DOHH2 (cell line): ENCODE measurements at regions not wholly inside any gene's neighbourhood (a gene's known extent, or its start where the extent isn't known, plus 50 kb on each side); places are given as distances from the start of the nearest gene placed in this dataset.

Experiments used
- H3F3A ChIP-seq: fragments of 200-600 bp; sonication (generic), shearing (Covaris generic); 2 replicates; pipeline ENCODE4 v1.6.0; 2016; ENCODE audit warnings: antibody characterized with exemption, mild to moderate bottlenecking; ENCODE audit not compliant: control insufficient read depth, insufficient read depth
- H3K27ac ChIP-seq: fragments of 200-600 bp; sonication (generic); 2 replicates; pipeline ENCODE4 v1.5.1; 2014; ENCODE audit warnings: low read depth, mild to moderate bottlenecking, low read length, moderate library complexity
- H3K27me3 ChIP-seq: fragments of 200-600 bp; sonication (generic); 2 replicates; pipeline ENCODE4 v1.6.1; 2014; ENCODE audit warnings: mild to moderate bottlenecking, low read length, mixed read lengths; ENCODE audit not compliant: control insufficient read depth
- H3K36me3 ChIP-seq: fragments of 200-600 bp; sonication (generic); 2 replicates; pipeline ENCODE4 v1.6.1; 2014; ENCODE audit warnings: mild to moderate bottlenecking, low read length, moderate library complexity, mixed read lengths; ENCODE audit not compliant: control insufficient read depth
- H3K4me1 ChIP-seq: fragments of 200-600 bp; sonication (generic); 2 replicates; pipeline ENCODE4 v1.6.1; 2014; ENCODE audit warnings: mild to moderate bottlenecking, low read length, mixed read lengths; ENCODE audit not compliant: control insufficient read depth
- H3K4me2 ChIP-seq: fragments of 200-600 bp; sonication (generic); 2 replicates; pipeline ENCODE4 v1.6.0; 2014; ENCODE audit warnings: mild to moderate bottlenecking, low read length, moderate library complexity
- H3K4me3 ChIP-seq: fragments of 200-600 bp; sonication (generic); 2 replicates; pipeline ENCODE4 v1.5.1; 2014; ENCODE audit warnings: mild to moderate bottlenecking, low read length, mixed read lengths
- H3K79me2 ChIP-seq: fragments of 200-600 bp; sonication (generic); 2 replicates; pipeline ENCODE4 v1.6.1; 2014; ENCODE audit warnings: mild to moderate bottlenecking, low read length, mixed read lengths; ENCODE audit not compliant: control insufficient read depth
- H3K9me2 ChIP-seq: fragments of 200-600 bp; sonication (generic); replicated peaks from 2 replicates; pipeline ENCODE4 v1.6.1; 2014; ENCODE audit warnings: mild to moderate bottlenecking, low read length, mixed read lengths; ENCODE audit not compliant: control insufficient read depth
- H3K9me3 ChIP-seq: fragments of 200-600 bp; sonication (generic); 2 replicates; pipeline ENCODE4 v1.6.1; 2014; ENCODE audit warnings: antibody characterized with exemption, low read length, mixed read lengths; ENCODE audit not compliant: control insufficient read depth, insufficient read depth
- H4K20me1 ChIP-seq: fragments of 200-600 bp; sonication (generic); 2 replicates; pipeline ENCODE4 v1.6.0; 2014; ENCODE audit warnings: low read depth, mild to moderate bottlenecking, antibody characterized with exemption, low read length, moderate library complexity; ENCODE audit not compliant: control insufficient read depth, insufficient read depth
- CTCF ChIP-seq: fragments of 200-600 bp; sonication (generic); IDR thresholded peaks from one replicate; pipeline ENCODE4 v1.5.1; 2014; ENCODE audit warnings: antibody characterized with exemption, mild to moderate bottlenecking, low read depth, low read length; ENCODE audit not compliant: poor library complexity, severe bottlenecking
- EZH2phosphoT487 ChIP-seq: fragments of 200-600 bp; sonication (generic); IDR thresholded peaks from 2 replicates; pipeline ENCODE4 v1.6.1; 2017; ENCODE audit warnings: borderline replicate concordance, mild to moderate bottlenecking, antibody characterized with exemption, low read length, moderate library complexity, mixed read lengths

- Histone ChIP-seq H4K20me1 (no peaks in the 10 kb centered on the region), H3K4me2 (no peak overlapping the region), H3K79me2 (no peaks in the 10 kb centered on the region), H3K4me3 (no peak overlapping the region), H3K27ac (no peak overlapping the region), H3K36me3 (no peaks in the 10 kb centered on the region), H3K9me3 (no peaks in the 10 kb centered on the region), H3K9me2 (no peaks in the 10 kb centered on the region), H3K27me3 (peaks cover 16% of the 10 kb centered on the region), H3F3A (no peaks in the 10 kb centered on the region), H3K4me1 (no peaks in the 10 kb centered on the region)
- no peak for TF ChIP-seq CTCF
Measured at GRCh38 chr17:72518159-72518732, 397.4 kb downstream of the SOX9 start.

- no peaks in the 10 kb centered on the region for H3K36me3 ChIP-seq
- no peaks in the 10 kb centered on the region for H3K79me2 ChIP-seq
- no peak overlapping the region for H3K27ac ChIP-seq
- H3F3A ChIP-seq, result no peaks in the 10 kb centered on the region
- no peak overlapping the region for H3K4me2 ChIP-seq
- H3K9me3 ChIP-seq, result no peaks in the 10 kb centered on the region
- no peaks in the 10 kb centered on the region for H4K20me1 ChIP-seq
- no peak for TF ChIP-seq CTCF
- no peak for TF ChIP-seq EZH2phosphoT487
- no peak overlapping the region for H3K4me3 ChIP-seq
- no peaks in the 10 kb centered on the region for H3K9me2 ChIP-seq
- no peaks in the 10 kb centered on the region for H3K4me1 ChIP-seq
- H3K27me3 ChIP-seq, result peaks cover 16% of the 10 kb centered on the region
Measured at GRCh38 chr17:72518753-72519597, 398.2 kb downstream of the SOX9 start.

GRCh38 chr17:72519598-72519936 lies 398.7 kb downstream of the SOX9 start:
- Histone ChIP-seq H4K20me1 (no peaks in the 10 kb centered on the region), H3K27me3 (peaks cover 16% of the 10 kb centered on the region), H3K4me3 (no peak overlapping the region), H3K9me3 (no peaks in the 10 kb centered on the region), H3K79me2 (no peaks in the 10 kb centered on the region), H3K4me1 (no peaks in the 10 kb centered on the region), H3K36me3 (no peaks in the 10 kb centered on the region), H3K27ac (no peak overlapping the region), H3F3A (no peaks in the 10 kb centered on the region), H3K4me2 (no peak overlapping the region), H3K9me2 (no peaks in the 10 kb centered on the region)
- no peak for TF ChIP-seq CTCF
- TF ChIP-seq EZH2phosphoT487, result no peak
